ENCODE measurements at regions not wholly inside any gene's neighbourhood (a gene's known extent, or its start where the extent isn't known, plus 50 kb on each side); places are given as distances from the start of the nearest gene placed in this dataset.

DNA sequence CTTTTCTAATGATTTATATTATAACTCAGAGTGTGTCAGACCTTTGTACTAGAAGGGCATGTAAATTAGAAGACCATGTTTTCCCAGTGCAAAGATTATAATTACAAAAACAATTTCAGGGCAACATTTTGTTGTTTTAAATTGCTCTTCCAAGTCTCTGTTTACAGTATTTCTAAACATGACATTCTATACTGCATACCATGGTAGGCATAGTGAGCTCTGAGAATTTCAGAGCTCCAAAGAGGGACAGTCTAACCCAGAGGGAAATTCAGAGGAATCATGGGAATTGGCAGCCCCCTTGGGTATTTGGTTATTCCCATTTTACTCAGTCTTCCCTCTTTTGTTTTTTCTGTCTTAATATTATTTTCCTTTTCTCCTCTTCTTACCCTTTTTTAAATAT is 361.5 kb upstream of the SEMA6D start:
- TF ChIP-seq SP1 (IDR thresholded peaks at IDR 0.05; ENCODE audit: low read depth), result no peak
- TF ChIP-seq, protein P1, sequence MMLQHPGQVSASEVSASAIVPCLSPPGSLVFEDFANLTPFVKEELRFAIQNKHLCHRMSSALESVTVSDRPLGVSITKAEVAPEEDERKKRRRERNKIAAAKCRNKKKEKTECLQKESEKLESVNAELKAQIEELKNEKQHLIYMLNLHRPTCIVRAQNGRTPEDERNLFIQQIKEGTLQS (IDR thresholded peaks at IDR 0.05), result no peak
- TF ChIP-seq, protein P2, sequence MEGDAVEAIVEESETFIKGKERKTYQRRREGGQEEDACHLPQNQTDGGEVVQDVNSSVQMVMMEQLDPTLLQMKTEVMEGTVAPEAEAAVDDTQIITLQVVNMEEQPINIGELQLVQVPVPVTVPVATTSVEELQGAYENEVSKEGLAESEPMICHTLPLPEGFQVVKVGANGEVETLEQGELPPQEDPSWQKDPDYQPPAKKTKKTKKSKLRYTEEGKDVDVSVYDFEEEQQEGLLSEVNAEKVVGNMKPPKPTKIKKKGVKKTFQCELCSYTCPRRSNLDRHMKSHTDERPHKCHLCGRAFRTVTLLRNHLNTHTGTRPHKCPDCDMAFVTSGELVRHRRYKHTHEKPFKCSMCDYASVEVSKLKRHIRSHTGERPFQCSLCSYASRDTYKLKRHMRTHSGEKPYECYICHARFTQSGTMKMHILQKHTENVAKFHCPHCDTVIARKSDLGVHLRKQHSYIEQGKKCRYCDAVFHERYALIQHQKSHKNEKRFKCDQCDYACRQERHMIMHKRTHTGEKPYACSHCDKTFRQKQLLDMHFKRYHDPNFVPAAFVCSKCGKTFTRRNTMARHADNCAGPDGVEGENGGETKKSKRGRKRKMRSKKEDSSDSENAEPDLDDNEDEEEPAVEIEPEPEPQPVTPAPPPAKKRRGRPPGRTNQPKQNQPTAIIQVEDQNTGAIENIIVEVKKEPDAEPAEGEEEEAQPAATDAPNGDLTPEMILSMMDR (IDR thresholded peaks at IDR 0.05 in 2 of 3, conservative IDR thresholded peaks at IDR 0.05 in 1 of 3; ENCODE audit: borderline replicate concordance in 1 of 3, insufficient read depth in 1 of 3, low read depth in 2 of 3, low read length in 2 of 3), result no peak
- no peak for TF ChIP-seq ELF1 (IDR thresholded peaks at IDR 0.05; ENCODE audit: borderline replicate concordance, low read depth)
- no peak for TF ChIP-seq POLR2A (IDR thresholded peaks at IDR 0.05; ENCODE audit: borderline replicate concordance, extremely low read depth, insufficient read depth, insufficient read length)
- no peak for TF ChIP-seq EZH2 (IDR thresholded peaks at IDR 0.05)
- no peak for TF ChIP-seq FOSL1 (IDR thresholded peaks at IDR 0.05; ENCODE audit: low read depth)
- no peak for TF ChIP-seq CEBPB (IDR thresholded peaks at IDR 0.05; ENCODE audit: low read depth)
- TF ChIP-seq ZNF274 (IDR thresholded peaks at IDR 0.05; ENCODE audit: low read depth, low read length), result no peak
- TF ChIP-seq POLR2AphosphoS5 (IDR thresholded peaks at IDR 0.05; ENCODE audit: low read depth, low read length), result no peak
- no peak for TF ChIP-seq JUND (IDR thresholded peaks at IDR 0.05)
- TF ChIP-seq TCF7L2 (IDR thresholded peaks at IDR 0.05; ENCODE audit: borderline replicate concordance, extremely low read depth, insufficient read depth, insufficient read length), result no peak
- TF ChIP-seq CBX3 (IDR thresholded peaks at IDR 0.05; ENCODE audit: low read depth), result no peak

All from HCT116 (cell line).